ENCODE measurements at regions not wholly inside any gene's neighbourhood (a gene's known extent, or its start where the extent isn't known, plus 50 kb on each side); places are given as distances from the start of the nearest gene placed in this dataset.

DNA sequence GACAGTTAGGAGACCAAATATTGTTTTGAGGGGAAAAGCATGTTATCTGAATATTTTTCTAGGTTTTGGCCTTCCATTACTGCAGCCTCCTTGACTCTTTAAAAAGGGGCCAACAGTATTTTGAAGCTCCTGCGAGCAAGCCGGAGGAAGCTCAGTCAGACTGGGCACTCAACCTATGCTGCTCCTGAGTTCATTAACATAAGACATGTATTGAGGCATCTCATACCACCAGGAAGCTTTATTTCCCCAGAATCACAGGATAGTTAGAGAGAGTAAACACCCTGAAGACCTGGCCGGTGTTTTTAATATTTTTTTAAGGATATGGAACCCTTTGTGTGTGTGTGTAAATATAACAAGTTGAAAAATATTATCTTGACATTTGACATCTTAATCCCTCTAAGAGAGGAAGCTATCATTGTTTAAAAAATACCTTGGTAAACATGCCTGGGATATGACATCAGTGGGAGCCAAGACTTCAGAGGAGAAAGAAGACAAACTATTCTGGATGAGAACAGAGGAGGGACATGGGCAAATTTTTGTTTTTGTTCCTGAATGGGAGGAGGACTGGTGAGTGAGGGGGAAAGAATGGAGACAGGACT, 139.3 kb upstream of the SLIT3 start:
- TF ChIP-seq, protein P1, sequence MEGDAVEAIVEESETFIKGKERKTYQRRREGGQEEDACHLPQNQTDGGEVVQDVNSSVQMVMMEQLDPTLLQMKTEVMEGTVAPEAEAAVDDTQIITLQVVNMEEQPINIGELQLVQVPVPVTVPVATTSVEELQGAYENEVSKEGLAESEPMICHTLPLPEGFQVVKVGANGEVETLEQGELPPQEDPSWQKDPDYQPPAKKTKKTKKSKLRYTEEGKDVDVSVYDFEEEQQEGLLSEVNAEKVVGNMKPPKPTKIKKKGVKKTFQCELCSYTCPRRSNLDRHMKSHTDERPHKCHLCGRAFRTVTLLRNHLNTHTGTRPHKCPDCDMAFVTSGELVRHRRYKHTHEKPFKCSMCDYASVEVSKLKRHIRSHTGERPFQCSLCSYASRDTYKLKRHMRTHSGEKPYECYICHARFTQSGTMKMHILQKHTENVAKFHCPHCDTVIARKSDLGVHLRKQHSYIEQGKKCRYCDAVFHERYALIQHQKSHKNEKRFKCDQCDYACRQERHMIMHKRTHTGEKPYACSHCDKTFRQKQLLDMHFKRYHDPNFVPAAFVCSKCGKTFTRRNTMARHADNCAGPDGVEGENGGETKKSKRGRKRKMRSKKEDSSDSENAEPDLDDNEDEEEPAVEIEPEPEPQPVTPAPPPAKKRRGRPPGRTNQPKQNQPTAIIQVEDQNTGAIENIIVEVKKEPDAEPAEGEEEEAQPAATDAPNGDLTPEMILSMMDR (conservative IDR thresholded peaks at IDR 0.05; ENCODE audit: low read depth, low read length), result no peak
- no peak overlapping the region for H3K4me3 ChIP-seq (ENCODE audit: low read length)
- no peak for DNase-seq (ENCODE audit: low read depth)

DNA sequence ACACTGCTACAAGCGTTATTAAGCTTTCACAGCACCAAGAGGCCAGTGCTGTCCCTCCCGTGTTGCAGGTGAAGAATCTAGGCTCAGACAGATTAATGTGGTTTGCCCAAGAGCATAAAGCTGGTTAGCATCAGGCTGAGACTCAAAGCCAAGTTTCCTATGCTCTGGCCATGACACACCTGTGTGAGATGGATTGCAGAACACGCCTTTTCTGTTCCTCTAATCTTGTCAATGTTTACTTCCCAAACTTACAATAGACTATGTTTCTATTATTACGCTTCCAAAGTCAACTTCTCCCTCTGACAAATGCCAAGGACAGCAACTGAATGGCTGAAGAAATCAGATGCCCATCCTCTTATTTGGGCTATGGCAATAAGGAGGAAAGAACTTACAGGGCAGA, 138.4 kb upstream of the SLIT3 start:
- TF ChIP-seq, protein P1 (conservative IDR thresholded peaks at IDR 0.05; ENCODE audit: low read depth, low read length), result no peak
- H3K4me3 ChIP-seq (ENCODE audit: low read length), result no peak overlapping the region
- DNase-seq (ENCODE audit: low read depth), result no peak

DNA sequence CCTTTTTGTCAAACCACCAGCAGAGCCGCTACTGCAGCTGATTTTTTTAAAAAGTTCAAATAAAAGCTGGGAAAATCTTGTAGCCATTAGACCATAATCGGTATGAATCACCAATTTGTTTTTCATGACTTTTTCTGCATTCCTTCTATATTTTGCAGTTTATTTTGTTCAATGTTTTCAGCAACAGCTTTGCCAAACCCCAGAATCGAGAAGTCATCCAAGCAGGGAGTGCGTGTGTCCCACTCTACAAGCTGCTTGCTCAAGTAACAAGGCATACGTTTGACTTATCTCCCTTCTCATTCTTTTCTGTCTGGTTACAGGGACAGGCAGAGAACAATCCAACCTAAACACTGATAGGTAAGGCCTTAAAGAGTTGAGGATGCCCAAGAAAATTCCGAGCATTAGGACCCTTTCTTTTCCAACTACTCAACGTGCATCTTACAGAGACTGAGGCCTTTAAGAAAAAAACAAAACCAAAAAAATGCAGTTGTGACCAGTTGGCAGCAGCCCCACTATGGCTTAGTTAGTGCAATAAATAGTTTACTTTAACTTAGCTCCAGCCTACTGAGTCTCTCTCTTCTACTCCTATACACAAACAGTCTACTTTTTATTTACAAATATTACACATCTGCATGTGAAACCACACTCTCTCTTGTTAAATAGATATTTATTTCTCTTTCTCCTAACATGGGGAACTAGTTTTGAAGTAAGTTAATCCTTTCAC, 134.7 kb upstream of the SLIT3 start:
- DNase-seq (ENCODE audit: low read depth), result no peak
- H3K4me3 ChIP-seq (ENCODE audit: low read length), result no peak overlapping the region
- TF ChIP-seq, protein P1 (conservative IDR thresholded peaks at IDR 0.05; ENCODE audit: low read depth, low read length), result no peak

DNA sequence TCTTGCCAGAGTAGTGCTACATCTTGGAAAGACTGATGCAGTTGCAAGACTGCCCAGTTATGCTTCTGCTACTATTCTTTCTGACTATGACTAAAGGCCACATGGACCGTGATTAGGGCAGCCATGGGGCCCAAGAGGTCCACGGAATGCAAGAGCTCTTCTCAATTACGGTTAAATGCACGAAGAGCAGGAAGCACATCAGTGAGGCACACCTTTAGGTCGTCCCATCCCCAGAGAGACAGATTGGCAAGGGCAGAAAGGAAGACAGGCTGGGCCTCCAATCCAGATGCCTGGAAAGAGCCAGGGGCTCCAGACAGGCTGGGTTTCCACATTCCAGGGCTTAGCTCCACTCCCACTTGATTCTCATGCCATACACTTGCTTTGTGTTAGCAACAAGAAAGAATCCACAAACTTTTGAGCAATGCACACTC, 132.3 kb upstream of the SLIT3 start:
- TF ChIP-seq, protein P1 (conservative IDR thresholded peaks at IDR 0.05; ENCODE audit: low read depth, low read length), result no peak
- no peak overlapping the region for H3K4me3 ChIP-seq (ENCODE audit: low read length)
- DNase-seq (ENCODE audit: low read depth), result peak; percentile 56

DNA sequence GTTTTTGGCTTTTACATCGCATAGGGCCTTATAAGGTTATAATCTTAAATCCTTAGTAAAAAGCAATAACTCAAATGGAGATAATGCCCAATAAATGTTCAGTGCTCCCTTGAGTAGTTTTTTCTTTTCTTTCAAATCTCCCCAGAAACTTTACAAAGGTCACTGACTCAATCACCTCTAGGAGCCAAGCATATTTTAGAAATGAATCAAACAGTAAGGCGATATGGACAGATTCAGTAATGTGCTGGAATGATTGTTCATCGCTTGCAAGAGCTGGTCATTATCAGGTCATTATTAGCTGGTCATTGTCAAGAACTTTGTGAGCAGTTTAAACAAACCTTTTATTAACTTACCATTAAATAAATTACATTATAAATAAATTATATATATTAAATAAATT, 130.4 kb upstream of the SLIT3 start:
- TF ChIP-seq, protein P1 (conservative IDR thresholded peaks at IDR 0.05; ENCODE audit: low read depth, low read length), result no peak
- no peak for DNase-seq (ENCODE audit: low read depth)

DNA sequence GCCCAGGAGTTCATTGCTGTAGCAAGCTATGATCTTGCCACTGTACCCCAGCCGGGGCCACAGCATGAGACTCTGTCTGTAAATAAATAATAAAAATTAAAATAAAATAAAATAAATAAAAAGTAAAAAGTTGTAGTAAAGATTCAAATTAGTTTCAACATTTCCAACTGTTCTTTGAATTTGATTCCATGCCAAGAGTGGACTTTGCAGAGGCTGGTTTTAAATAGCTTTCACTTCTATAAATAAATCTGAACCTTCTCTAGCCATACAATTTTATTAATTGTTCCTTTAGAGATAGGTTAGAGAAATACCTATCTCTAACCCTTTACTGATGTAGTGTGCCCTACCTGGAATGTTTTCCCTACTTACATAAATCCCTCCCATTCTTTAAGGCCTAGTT, 129.7 kb upstream of the SLIT3 start:
- H3K4me3 ChIP-seq (ENCODE audit: low read length), result no peak overlapping the region
- no peak for DNase-seq (ENCODE audit: low read depth)
- TF ChIP-seq, protein P1 (conservative IDR thresholded peaks at IDR 0.05; ENCODE audit: low read depth, low read length), result no peak

More for the DNA sequence above, 130.4 kb upstream of the SLIT3 start:
- no peak overlapping the region for H3K4me3 ChIP-seq (ENCODE audit: low read length)

GRCh38 chr5:169429044-169429443, 128.1 kb upstream of the SLIT3 start:
- DNase-seq (ENCODE audit: low read depth), result no peak
- TF ChIP-seq, protein P1 (conservative IDR thresholded peaks at IDR 0.05; ENCODE audit: low read depth, low read length), result no peak

More at GRCh38 chr5:169429044-169429443, 128.1 kb upstream of the SLIT3 start:
- no peak overlapping the region for H3K4me3 ChIP-seq (ENCODE audit: low read length)
